ENCODE measurements at regions not wholly inside any gene's neighbourhood (a gene's known extent, or its start where the extent isn't known, plus 50 kb on each side); places are given as distances from the start of the nearest gene placed in this dataset.

- DNase-seq, result no peak
- peaks cover 46% of the 10 kb centered on the region for H3K9me3 Mint-ChIP-seq
- TF ChIP-seq CTCF (IDR thresholded peaks at IDR 0.05), result no peak
- H3K4me1 Mint-ChIP-seq (ENCODE audit: low read depth), result no peaks in the 10 kb centered on the region
- no peak overlapping the region for H3K4me3 Mint-ChIP-seq
- H3K27ac Mint-ChIP-seq, result no peak overlapping the region
- H3K36me3 Mint-ChIP-seq (ENCODE audit: low read depth), result no peaks in the 10 kb centered on the region
- H3K27me3 Mint-ChIP-seq (ENCODE audit: insufficient read depth), result no peaks in the 10 kb centered on the region
These were observed 807.3 kb upstream of the RGS18 start for GRCh38 chr1:191350938-191351337.

DNA sequence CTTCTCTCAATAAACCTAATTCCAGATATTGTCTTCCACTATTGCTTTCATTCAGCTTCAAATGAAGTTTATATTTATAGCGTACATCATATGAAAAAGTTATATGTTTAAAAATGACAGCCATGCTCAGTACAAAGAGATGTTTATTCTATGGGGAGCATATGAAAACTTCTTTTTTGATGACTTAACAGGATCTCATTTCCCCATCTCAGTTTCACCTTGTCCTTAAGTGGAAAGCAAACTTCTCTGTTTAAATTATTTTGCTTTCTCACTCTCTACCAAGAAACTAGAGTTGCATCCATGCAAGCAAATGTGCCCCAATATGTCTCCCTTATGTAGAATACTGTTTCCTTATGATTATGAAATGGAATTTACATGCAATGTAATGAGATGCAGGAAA lies 799.5 kb upstream of the RGS18 start:
- TF ChIP-seq CTCF (IDR thresholded peaks at IDR 0.05), result no peak
- Mint-ChIP-seq H3K4me1 (ENCODE audit: low read depth) (no peaks in the 10 kb centered on the region), H3K4me3 (no peak overlapping the region), H3K36me3 (ENCODE audit: low read depth) (no peaks in the 10 kb centered on the region), H3K27me3 (ENCODE audit: insufficient read depth) (no peaks in the 10 kb centered on the region), H3K27ac (no peak overlapping the region), H3K9me3 (peaks cover 34% of the 10 kb centered on the region)
- DNase-seq, result no peak

GRCh38 chr1:191366686-191367085 lies 791.6 kb upstream of the RGS18 start:
- Mint-ChIP-seq H3K4me1 (ENCODE audit: low read depth) (no peaks in the 10 kb centered on the region), H3K36me3 (ENCODE audit: low read depth) (no peaks in the 10 kb centered on the region; the same call in 1 of the 2 replicates), H3K4me3 (no peak overlapping the region), H3K27me3 (ENCODE audit: insufficient read depth) (no peaks in the 10 kb centered on the region), H3K27ac (no peak overlapping the region), H3K9me3 (peaks cover 35% of the 10 kb centered on the region)
- DNase-seq, result no peak
- TF ChIP-seq CTCF (IDR thresholded peaks at IDR 0.05), result no peak

DNA sequence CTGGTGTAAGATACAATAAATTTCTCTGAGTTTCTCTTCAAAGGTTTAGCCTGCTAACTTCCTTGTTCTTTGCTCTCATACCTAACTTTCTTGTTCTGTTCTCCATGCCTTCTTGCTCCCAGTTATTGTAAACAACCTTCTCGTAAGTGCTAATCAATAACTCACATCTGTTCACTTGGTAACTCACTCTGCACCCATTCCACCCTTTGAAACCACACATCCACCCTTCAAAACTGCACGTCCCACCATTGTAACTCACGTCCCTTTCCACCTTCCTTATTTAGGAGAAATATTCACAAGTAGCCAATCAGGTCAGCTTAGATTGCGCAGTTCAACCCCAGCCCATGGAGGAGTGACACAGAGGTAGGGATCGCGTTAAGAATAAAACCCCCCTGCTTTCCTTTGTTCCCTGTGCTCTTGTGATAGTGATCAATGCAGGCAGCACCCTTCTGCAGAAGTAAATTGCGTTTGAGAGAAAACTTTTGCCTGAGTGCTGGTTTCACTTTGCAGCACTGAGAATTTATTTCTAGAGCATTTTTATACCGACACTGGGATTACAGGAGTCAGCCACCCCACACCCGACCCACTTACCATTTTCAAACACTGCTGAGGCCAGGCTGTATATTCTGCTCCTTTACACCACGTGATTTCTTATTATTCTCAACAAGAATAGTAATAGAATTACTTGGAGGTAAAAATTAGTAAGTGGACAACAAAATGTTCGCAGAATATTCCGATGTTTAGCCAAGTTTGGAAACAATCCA lies 789.2 kb upstream of the RGS18 start:
- no peak overlapping the region for H3K27ac Mint-ChIP-seq
- peaks cover 31% of the 10 kb centered on the region for H3K9me3 Mint-ChIP-seq
- H3K27me3 Mint-ChIP-seq (ENCODE audit: insufficient read depth), result no peaks in the 10 kb centered on the region
- TF ChIP-seq CTCF (IDR thresholded peaks at IDR 0.05), result no peak
- H3K4me1 Mint-ChIP-seq (ENCODE audit: low read depth), result no peaks in the 10 kb centered on the region
- DNase-seq, result no peak
- H3K36me3 Mint-ChIP-seq (ENCODE audit: low read depth), result no peaks in the 10 kb centered on the region; the same call in 1 of the 2 replicates
- no peak overlapping the region for H3K4me3 Mint-ChIP-seq

GRCh38 chr1:191371626-191372025 lies 786.6 kb upstream of the RGS18 start:
- Mint-ChIP-seq H3K36me3 (ENCODE audit: low read depth) (peaks cover 6% of the 10 kb centered on the region; the same call in 1 of the 2 replicates), H3K27me3 (ENCODE audit: insufficient read depth) (no peaks in the 10 kb centered on the region), H3K4me1 (ENCODE audit: low read depth) (no peaks in the 10 kb centered on the region), H3K9me3 (peaks cover 44% of the 10 kb centered on the region), H3K4me3 (no peak overlapping the region), H3K27ac (no peak overlapping the region)
- no peak for DNase-seq
- TF ChIP-seq CTCF (IDR thresholded peaks at IDR 0.05), result no peak
